HG03439 (cell line): ENCODE measurements at regions not wholly inside any gene's neighbourhood (a gene's known extent, or its start where the extent isn't known, plus 50 kb on each side); places are given as distances from the start of the nearest gene placed in this dataset.
"Not testable (repeated sequence)": the region's sequence is repeated elsewhere in the genome, so short reads cannot be mapped to it uniquely, and the experiment has no call there.

ENCODE experiments used
- ATAC-seq: cut with Tn5 transposase; IDR thresholded peaks from one replicate; pipeline ENCODE4 v1.9.1; 2021; ENCODE audit warnings: mild to moderate bottlenecking, moderate library complexity; ENCODE audit not compliant: unreplicated experiment

- no peak for ATAC-seq
Measured at GRCh38 chr20:4476903-4477500, 209.3 kb upstream of the PRNP start.

GRCh38 chr20:4472906-4473305 lies 213.3 kb upstream of the PRNP start:
- no peak for ATAC-seq

DNA sequence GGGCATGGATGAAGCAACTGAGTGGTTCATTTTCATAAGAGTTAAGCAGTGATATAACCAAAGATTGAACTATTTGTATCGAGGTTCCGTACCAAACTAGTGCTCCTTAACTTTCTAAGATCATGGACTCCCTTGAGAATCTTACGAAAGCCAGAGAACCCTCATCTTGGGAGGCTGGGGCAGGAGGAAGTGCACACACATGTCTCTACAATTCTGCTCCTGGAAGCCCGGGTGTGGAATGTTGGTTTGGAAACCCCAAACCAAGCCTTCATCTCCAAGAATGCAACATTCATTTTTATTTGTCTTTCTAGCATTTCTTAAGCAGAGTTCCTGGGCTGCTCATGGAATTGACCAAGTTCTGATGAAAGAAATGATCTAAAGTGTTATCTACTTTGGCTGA lies 215.0 kb upstream of the PRNP start:
- no peak for ATAC-seq

DNA sequence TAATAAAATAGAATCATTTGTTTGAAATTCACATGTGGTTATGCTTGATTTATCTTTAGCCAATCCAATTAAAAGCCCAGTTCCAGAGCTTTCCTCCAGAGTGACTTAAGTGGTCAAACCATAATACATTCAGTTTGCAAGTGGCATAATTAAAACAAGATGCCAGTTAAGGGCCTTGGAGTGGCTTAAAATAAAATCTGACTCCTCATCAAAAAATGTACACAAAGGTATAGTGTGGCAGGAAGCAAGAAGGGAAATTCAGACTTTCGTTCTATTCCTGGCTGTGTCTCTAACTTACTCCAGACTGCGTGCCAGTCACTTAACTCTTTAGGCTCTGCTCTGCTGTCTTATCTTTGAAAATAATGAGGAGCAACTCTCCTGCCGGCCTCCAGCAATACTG lies 215.9 kb upstream of the PRNP start:
- ATAC-seq, result no peak

GRCh38 chr20:4469910-4470309 lies 216.3 kb upstream of the PRNP start:
- no peak for ATAC-seq

GRCh38 chr20:4468114-4468513 lies 218.1 kb upstream of the PRNP start:
- ATAC-seq, result no peak

DNA sequence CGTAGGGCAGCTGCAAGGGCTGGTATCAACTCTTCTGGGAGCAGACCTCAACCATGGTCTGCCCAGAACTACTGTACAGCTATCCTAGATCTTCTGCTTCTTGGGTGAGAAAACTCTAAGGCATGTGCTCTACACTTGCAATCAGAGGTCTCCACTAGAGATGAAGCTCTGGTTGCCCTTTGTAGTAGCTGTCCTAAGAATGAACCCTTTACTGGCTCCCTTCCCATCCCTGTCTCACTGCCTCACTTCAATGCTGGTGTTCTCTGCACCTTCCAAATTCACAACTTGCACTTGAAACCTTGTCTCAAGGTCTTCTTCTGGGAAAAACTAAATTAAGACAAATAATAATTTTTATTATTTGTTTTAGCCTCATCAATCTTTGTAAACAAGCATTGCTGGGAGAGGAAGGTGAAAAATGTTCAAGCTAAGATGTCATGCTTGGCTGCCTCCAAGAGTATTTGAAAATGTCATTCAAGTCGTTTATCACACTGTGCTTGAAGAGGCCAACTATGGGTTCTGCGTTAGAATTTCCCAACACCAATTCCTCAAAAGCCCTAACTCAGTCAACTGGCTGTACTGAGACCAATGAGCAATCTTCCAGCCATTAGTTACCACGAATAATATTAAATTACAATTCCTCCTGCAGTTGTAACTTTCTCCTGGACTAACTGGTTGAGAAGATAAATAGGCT lies 216.9 kb upstream of the ADRA1D start:
- ATAC-seq, result no peak

DNA sequence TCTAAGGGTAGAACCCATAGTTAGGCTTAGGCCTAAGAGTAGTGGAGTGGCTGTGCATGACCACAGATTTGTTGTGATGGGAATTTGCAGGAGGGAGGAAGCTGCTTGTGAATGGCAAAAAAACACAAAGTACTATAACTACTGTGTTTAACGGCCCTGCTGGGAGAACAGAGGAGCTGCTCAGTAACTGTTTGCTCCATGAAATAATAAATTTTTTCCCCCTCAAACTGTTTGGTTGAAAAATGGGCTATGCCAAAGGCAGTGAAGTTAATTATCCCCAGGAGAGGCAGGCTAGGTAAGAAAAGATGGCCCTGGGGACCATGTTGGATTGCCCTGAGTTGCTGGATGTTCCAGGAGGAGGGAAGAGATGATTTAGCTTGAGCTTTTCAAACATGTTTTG lies 216.1 kb upstream of the ADRA1D start:
- ATAC-seq, result no peak

DNA sequence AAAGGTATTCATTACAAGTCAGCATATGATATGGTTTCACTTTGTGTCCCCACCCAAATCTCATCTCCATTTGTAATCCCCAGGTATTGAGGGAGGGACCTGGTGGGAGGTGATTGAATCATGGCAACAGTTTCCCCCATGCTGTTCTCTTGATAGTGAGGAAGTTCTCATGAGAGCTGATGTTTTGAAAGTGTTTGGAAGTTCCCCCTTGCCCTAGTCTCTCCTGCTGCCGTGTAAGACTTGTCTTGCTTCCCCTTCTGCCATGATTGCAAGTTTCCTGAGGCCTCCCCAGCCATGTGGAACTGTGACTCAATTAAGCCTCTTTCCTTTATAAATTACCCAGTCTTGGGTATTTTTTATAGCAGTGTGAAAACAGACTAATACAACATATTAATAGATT lies 213.7 kb upstream of the ADRA1D start:
- ATAC-seq, result not testable (repeated sequence)

DNA sequence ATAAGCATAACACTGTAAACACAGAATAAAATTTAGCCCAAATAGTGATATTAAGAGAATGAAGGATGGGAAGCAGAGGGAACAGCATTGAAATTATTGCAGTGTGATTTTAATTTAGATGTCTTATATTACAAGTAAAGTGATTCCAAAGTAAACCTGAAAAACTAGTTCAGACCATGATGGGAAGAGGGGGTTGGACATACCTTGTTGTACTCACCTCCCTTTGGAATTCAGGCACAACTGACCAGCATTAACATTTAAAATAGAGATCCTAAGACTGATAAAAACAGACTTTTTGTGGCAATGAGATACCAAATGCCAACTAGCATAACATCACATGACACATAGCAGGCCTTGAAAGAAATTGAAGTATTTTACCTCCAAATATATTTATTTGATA lies 210.0 kb upstream of the ADRA1D start:
- no peak for ATAC-seq

GRCh38 chr20:4457566-4458543 lies 208.8 kb upstream of the ADRA1D start:
- ATAC-seq, result no peak

- ATAC-seq, result no peak
Measured at GRCh38 chr20:4455996-4456395, 206.9 kb upstream of the ADRA1D start.

DNA sequence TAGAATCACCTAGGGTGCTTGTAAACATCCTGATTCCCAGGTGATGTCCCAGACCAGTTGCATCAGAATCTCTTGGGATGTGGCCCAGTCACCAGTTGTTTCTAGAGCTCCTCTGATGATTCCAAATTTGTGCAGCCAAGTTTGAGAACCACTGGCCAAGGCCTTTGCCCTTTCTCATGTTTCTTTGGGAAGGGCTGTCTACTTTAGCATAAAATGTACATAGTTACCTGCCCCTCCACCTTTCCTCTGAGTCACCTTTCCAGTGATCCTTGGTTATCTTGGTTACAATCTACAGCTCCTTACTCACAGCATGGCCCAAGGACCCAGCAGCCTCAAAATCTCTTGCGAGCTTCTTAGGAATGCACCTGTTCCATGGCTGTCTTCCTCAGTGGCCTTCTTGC lies 206.2 kb upstream of the ADRA1D start:
- ATAC-seq, result no peak

DNA sequence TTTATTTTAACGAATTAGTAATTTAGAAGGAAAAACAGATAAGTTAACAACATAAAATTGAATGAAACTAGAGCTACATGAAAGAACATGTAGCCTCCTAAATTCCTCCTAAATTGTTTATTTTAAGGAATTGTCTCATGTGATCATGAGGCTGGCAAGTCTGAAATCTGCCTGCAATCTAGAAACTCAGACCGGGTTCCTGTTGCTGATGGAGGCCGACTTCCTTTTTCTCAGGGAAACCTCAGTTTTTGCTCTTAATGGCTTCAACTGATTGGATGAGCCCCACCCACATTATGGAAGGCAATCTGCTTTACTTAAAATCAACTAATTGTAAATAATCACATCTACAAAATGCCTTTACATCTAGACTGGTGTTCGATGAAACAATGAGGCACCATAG lies 205.0 kb upstream of the ADRA1D start:
- no peak for ATAC-seq

DNA sequence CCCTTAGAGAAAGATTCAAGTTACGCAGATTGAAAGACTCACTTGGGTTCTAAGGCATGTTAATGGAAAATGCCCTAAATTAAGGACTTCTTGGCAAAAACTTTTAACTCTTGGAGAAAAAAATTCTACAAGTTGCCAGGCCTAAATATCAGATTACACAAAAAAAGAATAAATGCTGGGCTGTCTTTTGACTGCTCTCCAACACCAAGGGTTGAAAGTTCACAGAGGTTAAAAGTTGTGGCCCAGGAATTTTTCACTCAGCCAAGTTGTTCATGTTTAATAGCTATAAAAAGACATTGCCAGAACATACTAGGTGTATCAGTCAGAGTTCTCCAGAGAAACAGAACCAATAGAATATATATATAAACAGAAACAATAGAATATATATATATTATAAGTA lies 204.3 kb upstream of the ADRA1D start:
- no peak for ATAC-seq

GRCh38 chr20:4451487-4452081 lies 202.5 kb upstream of the ADRA1D start:
- no peak for ATAC-seq

- ATAC-seq, result no peak
Measured at GRCh38 chr20:4449957-4450715, 201.0 kb upstream of the ADRA1D start.

DNA sequence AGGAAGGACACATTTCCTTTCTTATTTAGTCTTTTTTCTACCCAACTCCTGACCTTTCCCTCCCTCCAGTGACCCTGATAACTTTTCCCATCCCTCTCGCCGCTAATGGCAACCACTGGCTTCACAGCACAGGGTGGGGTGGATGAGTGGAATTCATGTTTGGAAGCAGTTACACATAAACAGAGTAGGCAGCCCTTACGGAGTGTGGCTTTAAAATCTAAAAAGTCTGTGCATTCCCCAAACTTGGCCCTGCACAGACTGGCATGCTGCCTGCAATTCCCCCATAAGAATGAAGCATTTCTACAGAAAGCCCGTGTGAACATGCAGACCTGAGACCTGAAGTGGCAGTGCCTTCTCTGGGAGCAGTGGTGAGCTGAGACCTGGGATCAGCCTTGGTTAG lies 196.7 kb upstream of the ADRA1D start:
- ATAC-seq, result no peak

DNA sequence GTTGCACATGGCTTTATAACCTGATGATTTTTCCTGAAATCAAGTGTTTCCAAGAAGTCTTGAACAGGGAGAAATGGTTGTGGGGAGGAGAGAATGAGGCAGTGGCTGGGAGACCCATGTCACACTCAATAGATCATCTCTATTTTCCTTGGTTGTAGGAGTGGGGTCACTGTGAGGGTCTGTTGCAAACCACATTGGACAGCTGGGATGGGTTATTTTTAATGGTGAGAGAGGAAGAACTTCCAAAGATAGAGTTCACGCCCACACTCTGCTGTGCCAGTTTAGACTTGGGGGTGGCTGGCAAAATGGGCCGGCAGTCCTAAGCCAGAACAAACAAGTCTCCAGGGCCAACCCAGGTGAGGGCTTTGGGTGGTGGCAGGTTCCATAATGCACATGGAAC lies 196.2 kb upstream of the ADRA1D start:
- no peak for ATAC-seq

DNA sequence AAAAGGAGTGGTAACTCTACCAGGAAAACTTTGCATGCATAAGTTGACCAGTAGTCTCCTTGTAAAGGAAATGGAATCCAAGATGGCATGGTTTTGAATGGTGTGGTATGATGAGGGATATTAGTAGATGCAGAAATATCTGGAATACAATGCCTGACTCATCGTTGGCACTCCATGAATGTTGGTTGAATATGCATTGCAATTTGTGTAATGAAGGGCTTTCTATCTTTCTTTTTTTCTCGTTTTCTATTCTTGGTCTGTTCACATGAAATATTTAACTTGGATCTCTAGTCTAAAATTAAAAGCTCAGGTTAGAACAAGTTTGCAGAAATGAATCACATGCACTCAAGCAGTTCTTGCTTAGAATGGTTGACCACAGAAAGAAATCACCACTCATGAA lies 195.3 kb upstream of the ADRA1D start:
- no peak for ATAC-seq

DNA sequence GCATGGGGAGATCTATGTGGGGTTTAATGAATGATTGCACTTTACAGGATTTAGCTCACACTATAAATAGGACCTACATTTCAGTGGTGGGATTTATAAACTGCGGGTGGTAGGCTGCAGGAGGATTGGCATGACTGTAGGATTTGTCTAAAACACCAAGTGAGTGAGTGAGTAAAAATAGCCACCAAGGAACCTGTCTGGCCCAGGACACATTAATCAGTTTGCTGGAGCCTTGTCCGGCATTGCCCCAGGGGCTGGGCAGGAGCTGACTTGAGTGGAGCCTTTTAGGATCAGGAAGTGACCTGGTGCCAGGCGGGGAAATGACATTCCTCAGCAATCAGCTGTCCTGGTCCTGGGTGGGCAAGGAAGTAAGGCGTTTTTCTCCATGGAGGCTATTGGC lies 193.9 kb upstream of the ADRA1D start:
- no peak for ATAC-seq
